ENCODE measurements at regions not wholly inside any gene's neighbourhood (a gene's known extent, or its start where the extent isn't known, plus 50 kb on each side); places are given as distances from the start of the nearest gene placed in this dataset.

DNA sequence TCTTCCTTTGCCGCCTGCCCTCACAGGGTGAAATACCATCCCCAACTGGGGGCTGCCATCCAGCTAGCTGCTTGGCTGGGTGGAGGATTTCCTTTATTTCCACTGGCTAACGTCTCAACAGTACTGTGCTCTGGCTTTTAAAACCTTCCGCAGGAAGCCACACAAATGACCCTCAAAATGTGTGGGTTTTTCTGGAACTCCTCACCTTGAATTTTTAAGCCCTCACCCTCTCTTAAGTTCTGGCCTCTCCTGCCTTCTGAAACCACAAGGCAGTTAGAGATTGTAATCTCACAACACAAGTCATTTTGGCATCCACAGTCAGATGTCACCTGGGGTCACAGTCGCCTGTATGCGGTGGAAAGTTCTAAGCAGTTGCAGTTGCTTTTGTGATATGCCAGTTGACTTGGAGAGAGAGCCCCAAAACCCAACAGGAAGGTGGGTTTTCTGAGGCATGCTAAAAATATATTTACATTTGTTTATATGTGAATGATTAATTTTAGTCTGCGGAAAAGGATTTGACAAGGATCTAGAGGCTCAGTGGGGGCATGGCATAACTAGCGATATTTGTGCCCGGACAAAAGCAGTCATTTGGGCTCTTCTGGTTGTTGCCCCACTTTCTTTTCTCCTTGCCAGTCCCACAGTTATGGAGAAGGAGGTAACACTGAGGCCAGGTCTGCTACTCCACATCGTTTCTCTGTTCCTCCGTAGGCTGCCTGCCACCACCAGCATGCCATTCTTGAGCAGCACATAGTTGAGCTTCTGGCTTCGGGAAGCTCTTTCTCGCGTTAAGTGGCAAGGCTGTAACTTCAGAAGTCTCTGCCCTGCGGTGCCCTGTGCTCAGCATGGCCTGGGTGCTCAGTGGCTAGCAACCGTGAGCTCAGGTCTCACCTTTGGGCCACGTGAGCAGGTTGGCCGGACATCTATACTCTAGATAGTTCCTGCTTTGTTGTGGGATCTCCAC, 335.3 kb downstream of the CD83 start:
- intact Hi-C loops (cut with DNase I) = no loop called here
- Histone ChIP-seq H3K27me3 (no peaks in the 10 kb centered on the region), H3K4me1 (peaks cover 7 to 51% (median 33%) of the 10 kb centered on the region in 9 donors), H3K36me3 (no peaks in the 10 kb centered on the region), H3K27ac (no peak overlapping the region), H3K9me3 (peaks cover 0 to 7% (median 0%) of the 10 kb centered on the region in 11 donors), H3K4me3 (no peak overlapping the region)
- no peak for DNase-seq
- 72 to 80% methylated on average over 17 of the region's 17 CpGs for WGBS, 2 donors
- no peak for ATAC-seq
- TF ChIP-seq, protein P1, sequence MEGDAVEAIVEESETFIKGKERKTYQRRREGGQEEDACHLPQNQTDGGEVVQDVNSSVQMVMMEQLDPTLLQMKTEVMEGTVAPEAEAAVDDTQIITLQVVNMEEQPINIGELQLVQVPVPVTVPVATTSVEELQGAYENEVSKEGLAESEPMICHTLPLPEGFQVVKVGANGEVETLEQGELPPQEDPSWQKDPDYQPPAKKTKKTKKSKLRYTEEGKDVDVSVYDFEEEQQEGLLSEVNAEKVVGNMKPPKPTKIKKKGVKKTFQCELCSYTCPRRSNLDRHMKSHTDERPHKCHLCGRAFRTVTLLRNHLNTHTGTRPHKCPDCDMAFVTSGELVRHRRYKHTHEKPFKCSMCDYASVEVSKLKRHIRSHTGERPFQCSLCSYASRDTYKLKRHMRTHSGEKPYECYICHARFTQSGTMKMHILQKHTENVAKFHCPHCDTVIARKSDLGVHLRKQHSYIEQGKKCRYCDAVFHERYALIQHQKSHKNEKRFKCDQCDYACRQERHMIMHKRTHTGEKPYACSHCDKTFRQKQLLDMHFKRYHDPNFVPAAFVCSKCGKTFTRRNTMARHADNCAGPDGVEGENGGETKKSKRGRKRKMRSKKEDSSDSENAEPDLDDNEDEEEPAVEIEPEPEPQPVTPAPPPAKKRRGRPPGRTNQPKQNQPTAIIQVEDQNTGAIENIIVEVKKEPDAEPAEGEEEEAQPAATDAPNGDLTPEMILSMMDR (IDR thresholded peaks at IDR 0.05) = no peak

DNA sequence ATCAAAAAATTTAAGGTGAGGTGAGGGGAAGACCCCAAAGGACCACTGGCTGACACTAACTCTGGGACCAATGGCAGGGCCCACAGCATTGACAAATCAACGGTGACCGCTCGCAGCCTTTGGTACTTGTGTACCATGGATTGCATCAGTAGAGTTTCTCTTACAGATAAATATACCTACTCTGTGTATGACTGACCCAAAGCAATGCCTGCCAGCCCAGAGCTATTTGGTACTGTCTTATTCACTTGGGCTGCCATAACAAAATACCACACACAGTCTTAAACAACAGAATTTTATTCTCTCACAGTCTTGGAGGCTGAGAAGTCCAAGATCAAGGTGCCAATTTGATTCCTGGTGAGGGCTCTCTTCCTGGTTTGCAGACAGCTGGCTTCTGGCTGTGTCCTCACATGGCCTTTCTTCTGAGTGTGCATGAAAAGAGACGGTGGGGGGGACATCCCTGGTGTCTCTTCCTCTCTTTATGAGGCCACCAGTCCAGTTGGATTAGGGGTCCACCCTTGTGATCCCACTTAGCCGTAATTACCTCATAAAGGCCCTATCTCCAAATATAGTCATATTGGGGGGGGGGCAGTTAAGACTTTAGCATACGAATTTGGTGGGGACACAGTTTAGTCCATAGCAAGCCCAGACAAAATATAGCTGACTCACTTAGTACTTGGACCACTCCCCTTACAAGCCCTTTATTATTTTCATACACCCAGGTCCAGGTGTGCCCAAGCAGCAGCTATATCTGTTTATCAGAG, 336.3 kb downstream of the CD83 start:
- intact Hi-C loops (cut with DNase I) = no loop called here
- WGBS, 2 donors = 87 to 88% methylated on average over 6 of the region's 6 CpGs
- no peak for DNase-seq
- Histone ChIP-seq H3K4me1 (peaks cover 7 to 56% (median 38%) of the 10 kb centered on the region in 9 donors), H3K27ac (no peak overlapping the region), H3K9me3 (no peaks in the 10 kb centered on the region), H3K4me3 (no peak overlapping the region), H3K36me3 (no peaks in the 10 kb centered on the region), H3K27me3 (no peaks in the 10 kb centered on the region)
- TF ChIP-seq, protein P1 (IDR thresholded peaks at IDR 0.05) = no peak
- no peak for ATAC-seq

DNA sequence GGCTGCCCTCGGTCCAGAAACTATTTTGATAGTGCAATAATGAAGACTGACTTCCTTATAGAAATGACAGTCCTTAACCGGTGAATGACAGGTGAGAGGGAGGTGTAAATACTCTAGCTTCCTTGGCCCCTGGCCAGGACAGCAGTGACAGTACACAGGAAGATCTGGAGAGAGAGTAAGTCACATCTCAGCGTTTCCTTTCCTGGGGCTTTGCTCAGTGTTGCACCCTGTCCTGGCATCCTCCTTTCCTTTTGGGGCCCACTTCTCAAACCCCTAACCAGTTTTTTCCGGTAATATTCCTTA, 336.9 kb downstream of the CD83 start:
- TF ChIP-seq, protein P1 (IDR thresholded peaks at IDR 0.05) = no peak
- Histone ChIP-seq H3K4me1 (peaks cover 4 to 53% (median 35%) of the 10 kb centered on the region in 9 donors), H3K27ac (no peak overlapping the region), H3K9me3 (no peaks in the 10 kb centered on the region), H3K36me3 (no peaks in the 10 kb centered on the region), H3K27me3 (no peaks in the 10 kb centered on the region), H3K4me3 (no peak overlapping the region)
- intact Hi-C loops (cut with DNase I) = no loop called here
- ATAC-seq = no peak
- WGBS, 2 donors = 63 to 74% methylated on average over 4 of the region's 4 CpGs
- no peak for DNase-seq

DNA sequence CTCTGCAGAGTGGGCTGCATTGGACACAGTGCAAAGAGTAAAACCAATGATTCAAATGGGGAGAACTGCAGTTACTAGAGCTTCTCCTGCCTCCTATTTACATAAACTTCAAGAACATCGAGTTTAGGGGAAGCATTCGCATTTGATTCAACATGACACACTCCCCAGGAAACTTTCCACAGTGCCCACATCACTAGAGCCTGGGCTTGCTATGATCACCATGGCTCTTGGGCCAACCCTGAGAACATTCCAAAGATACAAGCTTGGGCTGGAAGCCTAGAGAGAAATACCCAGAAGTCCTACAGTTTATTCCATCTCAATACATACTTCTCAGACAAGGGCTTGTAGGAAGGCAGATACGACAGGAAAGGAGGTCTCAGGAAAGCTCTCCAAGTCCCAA, 337.9 kb downstream of the CD83 start:
- Histone ChIP-seq H3K36me3 (no peaks in the 10 kb centered on the region), H3K4me3 (no peak overlapping the region), H3K27me3 (no peaks in the 10 kb centered on the region), H3K4me1 (peaks cover 4 to 44% (median 26%) of the 10 kb centered on the region in 9 donors), H3K27ac (no peak overlapping the region), H3K9me3 (no peaks in the 10 kb centered on the region)
- 81 to 86% methylated on average over 3 of the region's 3 CpGs for WGBS, 2 donors
- DNase-seq (no peak), ATAC-seq (peak in 2 of 8 donors; percentile 23 to 26)
- TF ChIP-seq, protein P1 (IDR thresholded peaks at IDR 0.05) = no peak
- intact Hi-C loops (cut with DNase I) = no loop called here
